SK-N-SH treated with all-trans-retinoic acid at 6 μM for 48 hours (cell line): ENCODE measurements at regions not wholly inside any gene's neighbourhood (a gene's known extent, or its start where the extent isn't known, plus 50 kb on each side); places are given as distances from the start of the nearest gene placed in this dataset.

ENCODE experiments used
- ATAC-seq: fragments of 200-7000 bp; cut with Tn5 transposase; 3 replicates; pipeline ENCODE4 v1.9.1; 2020; ENCODE audit warnings: mild to moderate bottlenecking, moderate library complexity
- ARNTL ChIP-seq: fragments of 450-650 bp; formaldehyde crosslinking; IDR thresholded peaks from 2 replicates; pipeline ENCODE4 v1.5.0; 2020; ENCODE audit warnings: low read depth, mild to moderate bottlenecking, moderate library complexity, borderline replicate concordance
- CSDC2 ChIP-seq: fragments of 250-450 bp; sonication (Bioruptor Pico); IDR thresholded peaks from 2 replicates; pipeline ENCODE4 v1.5.0; 2020; ENCODE audit warnings: mild to moderate bottlenecking, moderate library complexity
- CSRNP3 ChIP-seq: fragments of 250-450 bp; sonication (Bioruptor Pico); IDR thresholded peaks from 2 replicates; pipeline ENCODE4 v1.5.1; 2021; ENCODE audit warnings: mild to moderate bottlenecking, moderate library complexity
- ESRRG ChIP-seq: fragments of 250-450 bp; sonication (Bioruptor Pico); IDR thresholded peaks from 2 replicates; pipeline ENCODE4 v1.6.1; 2021; ENCODE audit warnings: mild to moderate bottlenecking
- GLIS3 ChIP-seq: fragments of 250-450 bp; sonication (Bioruptor Pico); IDR thresholded peaks from 2 replicates; pipeline ENCODE4 v1.5.0; 2020; ENCODE audit warnings: mild to moderate bottlenecking, moderate library complexity
- OSR1 ChIP-seq: fragments of 250-450 bp; sonication (Bioruptor Pico); IDR thresholded peaks from 2 replicates; pipeline ENCODE4 v1.8.0; 2022; ENCODE audit warnings: moderate library complexity, mild to moderate bottlenecking, inconsistent platforms
- PATZ1 ChIP-seq: fragments of 250-450 bp; sonication (Bioruptor Pico); IDR thresholded peaks from 2 replicates; pipeline ENCODE4 v1.8.0; 2020; ENCODE audit warnings: mild to moderate bottlenecking, moderate library complexity, borderline replicate concordance
- POU6F1 ChIP-seq: fragments of 250-450 bp; sonication (Bioruptor Pico); IDR thresholded peaks from 2 replicates; pipeline ENCODE4 v1.8.0; 2021; ENCODE audit warnings: low read depth, mild to moderate bottlenecking, moderate library complexity, borderline replicate concordance
- PPARA ChIP-seq: fragments of 250-450 bp; sonication (Bioruptor Pico); IDR thresholded peaks from 2 replicates; pipeline ENCODE4 v1.5.0; 2020; ENCODE audit warnings: mild to moderate bottlenecking, borderline replicate concordance
- RARB ChIP-seq: fragments of 250-450 bp; sonication (Bioruptor Pico); IDR thresholded peaks from 2 replicates; pipeline ENCODE4 v1.8.0; 2021; ENCODE audit warnings: mild to moderate bottlenecking, moderate library complexity
- TCF4 ChIP-seq: fragments of 250-450 bp; sonication (Bioruptor Pico); IDR thresholded peaks from 2 replicates; pipeline ENCODE4 v1.8.0; 2021; ENCODE audit warnings: mild to moderate bottlenecking, moderate library complexity, borderline replicate concordance
- TOX ChIP-seq: fragments of 250-450 bp; sonication (Bioruptor Pico); IDR thresholded peaks from 2 replicates; pipeline ENCODE4 v1.8.0; 2021; ENCODE audit warnings: mild to moderate bottlenecking, moderate library complexity, borderline replicate concordance
- ZC3H10 ChIP-seq: fragments of 250-450 bp; sonication (Bioruptor Pico); IDR thresholded peaks from 2 replicates; pipeline ENCODE4 v1.5.1; 2021; ENCODE audit warnings: mild to moderate bottlenecking, moderate library complexity
- ZFP30 ChIP-seq: fragments of 450-650 bp; formaldehyde crosslinking; IDR thresholded peaks from 2 replicates; pipeline ENCODE4 v1.5.0; 2022; ENCODE audit warnings: mild to moderate bottlenecking, moderate library complexity
- ZNF70 ChIP-seq: fragments of 450-650 bp; formaldehyde crosslinking; IDR thresholded peaks from 2 replicates; pipeline ENCODE4 v1.5.0; 2020; ENCODE audit warnings: mild to moderate bottlenecking, moderate library complexity
- ZNF8 ChIP-seq: fragments of 450-650 bp; formaldehyde crosslinking; IDR thresholded peaks from 2 replicates; pipeline ENCODE4 v1.5.0; 2020; ENCODE audit warnings: mild to moderate bottlenecking, moderate library complexity
- TF ChIP-seq, protein P1 (sequence below): fragments of 250-450 bp; sonication (Bioruptor Pico); IDR thresholded peaks from 2 replicates; pipeline ENCODE4 v1.5.0; 2020; ENCODE audit warnings: mild to moderate bottlenecking, moderate library complexity

GRCh38 chr18:25614168-25614567 lies 262.2 kb upstream of the ZNF521 start:
- no peak for ATAC-seq
- TF ChIP-seq GLIS3 (CRISPR knock-in tag) (no peak), ZFP30 (CRISPR knock-in tag) (no peak), ARNTL (CRISPR knock-in tag) (no peak), ZNF70 (no peak), TCF4 (CRISPR knock-in tag) (no peak), ZC3H10 (CRISPR knock-in tag) (no peak), OSR1 (CRISPR knock-in tag) (no peak), PPARA (no peak), ZNF8 (CRISPR knock-in tag) (no peak), TOX (CRISPR knock-in tag) (no peak), RARB (CRISPR knock-in tag) (no peak), CSRNP3 (CRISPR knock-in tag) (no peak)
- TF ChIP-seq, protein P1, sequence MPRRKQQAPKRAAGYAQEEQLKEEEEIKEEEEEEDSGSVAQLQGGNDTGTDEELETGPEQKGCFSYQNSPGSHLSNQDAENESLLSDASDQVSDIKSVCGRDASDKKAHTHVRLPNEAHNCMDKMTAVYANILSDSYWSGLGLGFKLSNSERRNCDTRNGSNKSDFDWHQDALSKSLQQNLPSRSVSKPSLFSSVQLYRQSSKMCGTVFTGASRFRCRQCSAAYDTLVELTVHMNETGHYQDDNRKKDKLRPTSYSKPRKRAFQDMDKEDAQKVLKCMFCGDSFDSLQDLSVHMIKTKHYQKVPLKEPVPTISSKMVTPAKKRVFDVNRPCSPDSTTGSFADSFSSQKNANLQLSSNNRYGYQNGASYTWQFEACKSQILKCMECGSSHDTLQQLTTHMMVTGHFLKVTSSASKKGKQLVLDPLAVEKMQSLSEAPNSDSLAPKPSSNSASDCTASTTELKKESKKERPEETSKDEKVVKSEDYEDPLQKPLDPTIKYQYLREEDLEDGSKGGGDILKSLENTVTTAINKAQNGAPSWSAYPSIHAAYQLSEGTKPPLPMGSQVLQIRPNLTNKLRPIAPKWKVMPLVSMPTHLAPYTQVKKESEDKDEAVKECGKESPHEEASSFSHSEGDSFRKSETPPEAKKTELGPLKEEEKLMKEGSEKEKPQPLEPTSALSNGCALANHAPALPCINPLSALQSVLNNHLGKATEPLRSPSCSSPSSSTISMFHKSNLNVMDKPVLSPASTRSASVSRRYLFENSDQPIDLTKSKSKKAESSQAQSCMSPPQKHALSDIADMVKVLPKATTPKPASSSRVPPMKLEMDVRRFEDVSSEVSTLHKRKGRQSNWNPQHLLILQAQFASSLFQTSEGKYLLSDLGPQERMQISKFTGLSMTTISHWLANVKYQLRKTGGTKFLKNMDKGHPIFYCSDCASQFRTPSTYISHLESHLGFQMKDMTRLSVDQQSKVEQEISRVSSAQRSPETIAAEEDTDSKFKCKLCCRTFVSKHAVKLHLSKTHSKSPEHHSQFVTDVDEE (CRISPR knock-in tag) = no peak
- TF ChIP-seq, all 23 proteins: peak for 0

GRCh38 chr18:25612466-25612865 lies 260.5 kb upstream of the ZNF521 start:
- TF ChIP-seq POU6F1 (CRISPR knock-in tag) = no peak
- no peak for TF ChIP-seq PATZ1 (CRISPR knock-in tag)
- TF ChIP-seq TOX (CRISPR knock-in tag) = no peak
- no peak for TF ChIP-seq GLIS3 (CRISPR knock-in tag)
- TF ChIP-seq RARB (CRISPR knock-in tag) = no peak
- TF ChIP-seq CSRNP3 (CRISPR knock-in tag) = no peak
- no peak for TF ChIP-seq ZNF70
- TF ChIP-seq ZC3H10 (CRISPR knock-in tag) = no peak
- TF ChIP-seq ESRRG (CRISPR knock-in tag) = no peak
- ATAC-seq = no peak

DNA sequence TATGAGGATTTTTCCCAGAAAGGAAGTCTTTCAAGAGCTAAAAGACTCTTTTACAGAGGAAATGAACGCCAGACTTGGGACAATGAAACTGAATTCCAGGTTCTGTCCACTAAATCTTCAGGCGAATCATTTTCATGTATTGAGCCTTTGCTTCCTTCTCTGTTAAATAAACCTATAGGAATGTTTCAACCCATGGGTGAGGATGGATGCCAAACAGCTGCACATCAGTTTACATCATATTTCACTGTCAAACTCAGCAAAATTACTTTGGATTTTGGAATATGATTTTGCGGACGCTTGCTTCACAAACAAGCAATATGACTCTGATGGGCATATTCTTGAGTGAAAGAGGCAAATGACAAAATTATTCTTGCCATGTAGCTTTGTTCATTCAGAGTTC lies 256.1 kb upstream of the ZNF521 start:
- TF ChIP-seq OSR1 (CRISPR knock-in tag) (no peak), ZNF8 (CRISPR knock-in tag) (no peak), CSDC2 (no peak), ARNTL (CRISPR knock-in tag) (no peak), TOX (CRISPR knock-in tag) (no peak), ZFP30 (CRISPR knock-in tag) (no peak)
- TF ChIP-seq, protein P1 (CRISPR knock-in tag) = no peak
- ATAC-seq = no peak
